Keratinocyte (primary cell): ENCODE measurements at regions not wholly inside any gene's neighbourhood (a gene's known extent, or its start where the extent isn't known, plus 50 kb on each side); places are given as distances from the start of the nearest gene placed in this dataset.

Experiments
- EZH2 ChIP-seq: IDR thresholded peaks from one replicate; pipeline ENCODE4 v1.6.1; 2012; ENCODE audit warnings: inconsistent platforms, mild to moderate bottlenecking, low read length, moderate library complexity
- TF ChIP-seq, protein P1 (sequence below), 3 experiments: IDR thresholded peaks in 1 of 3; conservative IDR thresholded peaks in 1 of 3; optimal IDR thresholded peaks in 1 of 3; 2 replicates in 2 of 3; 3 replicates in 1 of 3; pipeline versions ENCODE3 to v1.5.1; 2011; ENCODE audit warnings: low read length in 3 of 3, mild to moderate bottlenecking in 3 of 3, moderate library complexity in 2 of 3, control low read depth in 1 of 3, inconsistent platforms in 1 of 3; ENCODE audit not compliant: insufficient read depth in 2 of 3; ENCODE audit errors: extremely low read depth in 1 of 3

DNA sequence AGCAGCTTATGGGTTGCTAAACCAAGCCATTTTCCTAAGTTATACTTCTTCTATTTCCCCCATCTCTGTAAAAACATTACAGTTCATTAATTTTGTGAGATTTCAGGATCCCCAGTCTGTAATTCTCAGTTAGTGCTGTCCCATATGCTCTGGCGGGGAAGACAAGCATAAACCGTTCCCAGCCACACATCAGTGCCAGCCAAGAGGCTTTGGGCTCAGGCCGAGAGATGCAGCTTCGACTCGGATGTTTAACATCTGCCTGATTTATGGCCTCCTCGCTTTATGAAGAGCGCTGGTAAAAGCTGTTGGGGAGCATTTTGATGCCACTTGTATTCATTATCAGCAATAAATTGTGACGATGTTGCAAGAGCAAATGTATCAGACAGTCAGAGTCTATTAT is 349.1 kb upstream of the CCDC196 start:
- TF ChIP-seq, protein P1, sequence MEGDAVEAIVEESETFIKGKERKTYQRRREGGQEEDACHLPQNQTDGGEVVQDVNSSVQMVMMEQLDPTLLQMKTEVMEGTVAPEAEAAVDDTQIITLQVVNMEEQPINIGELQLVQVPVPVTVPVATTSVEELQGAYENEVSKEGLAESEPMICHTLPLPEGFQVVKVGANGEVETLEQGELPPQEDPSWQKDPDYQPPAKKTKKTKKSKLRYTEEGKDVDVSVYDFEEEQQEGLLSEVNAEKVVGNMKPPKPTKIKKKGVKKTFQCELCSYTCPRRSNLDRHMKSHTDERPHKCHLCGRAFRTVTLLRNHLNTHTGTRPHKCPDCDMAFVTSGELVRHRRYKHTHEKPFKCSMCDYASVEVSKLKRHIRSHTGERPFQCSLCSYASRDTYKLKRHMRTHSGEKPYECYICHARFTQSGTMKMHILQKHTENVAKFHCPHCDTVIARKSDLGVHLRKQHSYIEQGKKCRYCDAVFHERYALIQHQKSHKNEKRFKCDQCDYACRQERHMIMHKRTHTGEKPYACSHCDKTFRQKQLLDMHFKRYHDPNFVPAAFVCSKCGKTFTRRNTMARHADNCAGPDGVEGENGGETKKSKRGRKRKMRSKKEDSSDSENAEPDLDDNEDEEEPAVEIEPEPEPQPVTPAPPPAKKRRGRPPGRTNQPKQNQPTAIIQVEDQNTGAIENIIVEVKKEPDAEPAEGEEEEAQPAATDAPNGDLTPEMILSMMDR (optimal IDR thresholded peaks at IDR 0.05 in 1 of 3, IDR thresholded peaks at IDR 0.05 in 1 of 3, conservative IDR thresholded peaks at IDR 0.05 in 1 of 3; ENCODE audit: extremely low read depth in 1 of 3, insufficient read depth in 2 of 3, low read length in 3 of 3) = no peak
- no peak for TF ChIP-seq EZH2
